ENCODE measurements at regions not wholly inside any gene's neighbourhood (a gene's known extent, or its start where the extent isn't known, plus 50 kb on each side); places are given as distances from the start of the nearest gene placed in this dataset.

DNA sequence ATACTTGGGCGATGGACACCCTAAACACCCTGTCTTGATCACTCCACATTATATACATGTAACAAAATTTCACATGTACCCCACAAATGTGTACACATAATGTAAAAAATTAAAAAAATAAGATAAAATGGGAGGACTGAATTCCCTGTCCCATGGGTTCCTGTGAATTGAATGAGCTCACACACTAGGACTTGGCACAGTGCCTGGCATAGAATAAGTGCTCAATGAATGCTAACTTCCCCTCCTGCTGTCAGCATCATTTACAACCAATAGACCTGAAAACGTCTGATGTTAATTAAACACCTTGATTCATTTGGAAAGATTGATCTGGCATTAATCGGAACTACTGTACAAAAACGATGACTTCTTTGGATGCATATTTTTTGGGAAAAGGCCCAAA lies 117.3 kb upstream of the ZNF438 start:
- H3K27ac ChIP-seq (ENCODE audit: low read length): no peak overlapping the region
- no peaks in the 10 kb centered on the region for H3K9me3 ChIP-seq (ENCODE audit: insufficient read depth, low read depth, low read length)
- no peak overlapping the region for H3K4me3 ChIP-seq (ENCODE audit: low read length)
- no peaks in the 10 kb centered on the region for H3K4me1 ChIP-seq (ENCODE audit: insufficient read depth, low read length)
- H3K9ac ChIP-seq (ENCODE audit: low read depth, low read length): no peak overlapping the region
- no peaks in the 10 kb centered on the region for H3K27me3 ChIP-seq (ENCODE audit: insufficient read depth, low read length)
- H3K36me3 ChIP-seq (ENCODE audit: insufficient read depth, low read depth, low read length): no peaks in the 10 kb centered on the region

DNA sequence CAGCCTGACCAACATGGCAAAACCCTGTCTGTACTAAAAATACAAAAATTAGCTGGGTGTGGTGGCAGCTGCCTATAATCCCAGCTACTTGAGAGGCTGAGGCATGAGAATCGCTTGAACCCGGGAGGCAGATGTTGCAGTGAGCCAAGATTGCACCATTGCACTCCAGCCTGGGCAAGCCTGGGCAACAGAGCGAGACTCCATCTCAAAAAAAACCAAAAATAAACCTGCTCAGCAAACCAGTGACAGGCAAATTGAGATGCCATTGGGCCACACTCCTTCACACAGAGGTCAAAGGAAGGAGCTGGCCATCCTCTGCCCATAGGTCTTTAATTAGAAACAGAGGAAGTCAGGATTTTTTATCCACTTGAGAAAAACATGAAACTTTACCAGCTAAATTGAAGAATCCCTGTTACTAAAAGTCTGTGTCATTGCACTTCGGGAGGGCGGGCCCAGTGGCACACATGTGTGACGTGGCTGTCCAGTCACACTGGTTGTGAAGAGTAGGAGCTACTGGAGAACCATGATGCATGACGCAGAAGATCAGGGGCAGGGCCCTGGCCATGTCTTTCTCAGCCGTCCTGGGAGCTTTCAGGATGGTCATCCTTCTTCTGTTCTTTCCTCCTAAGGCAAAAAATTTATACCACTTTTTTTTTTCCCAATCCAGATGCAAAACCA lies 118.3 kb upstream of the ZNF438 start:
- Histone ChIP-seq H3K9ac (ENCODE audit: low read depth, low read length) (no peak overlapping the region), H3K36me3 (ENCODE audit: insufficient read depth, low read depth, low read length) (no peaks in the 10 kb centered on the region), H3K9me3 (ENCODE audit: insufficient read depth, low read depth, low read length) (no peaks in the 10 kb centered on the region), H3K27ac (ENCODE audit: low read length) (no peak overlapping the region), H3K4me3 (ENCODE audit: low read length) (no peak overlapping the region), H3K27me3 (ENCODE audit: insufficient read depth, low read length) (no peaks in the 10 kb centered on the region), H3K4me1 (ENCODE audit: insufficient read depth, low read length) (no peaks in the 10 kb centered on the region)

DNA sequence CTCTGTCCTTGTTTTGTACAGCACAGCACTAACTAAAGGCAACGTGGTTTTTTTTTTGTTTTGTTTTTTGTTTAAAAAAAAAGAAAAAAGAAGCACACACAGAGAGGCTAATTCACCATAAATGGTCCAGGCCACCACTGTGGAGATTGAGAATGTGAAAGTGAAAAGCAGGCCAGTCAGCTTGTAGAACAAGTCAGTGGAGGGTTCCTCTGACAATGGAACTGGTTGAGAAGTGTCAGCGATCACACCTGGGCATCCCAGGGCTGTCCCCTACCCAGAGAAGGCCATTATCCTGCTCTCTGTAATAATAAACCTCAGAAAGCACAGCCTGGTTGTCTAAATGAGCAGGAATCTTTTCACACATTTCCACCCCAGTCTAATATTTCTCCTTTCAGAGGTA lies 119.6 kb upstream of the ZNF438 start:
- H3K36me3 ChIP-seq (ENCODE audit: insufficient read depth, low read depth, low read length): no peaks in the 10 kb centered on the region
- no peak overlapping the region for H3K4me3 ChIP-seq (ENCODE audit: low read length)
- no peak overlapping the region for H3K27ac ChIP-seq (ENCODE audit: low read length)
- H3K9ac ChIP-seq (ENCODE audit: low read depth, low read length): no peak overlapping the region
- no peaks in the 10 kb centered on the region for H3K9me3 ChIP-seq (ENCODE audit: insufficient read depth, low read depth, low read length)
- no peaks in the 10 kb centered on the region for H3K27me3 ChIP-seq (ENCODE audit: insufficient read depth, low read length)
- H3K4me1 ChIP-seq (ENCODE audit: insufficient read depth, low read length): no peaks in the 10 kb centered on the region

DNA sequence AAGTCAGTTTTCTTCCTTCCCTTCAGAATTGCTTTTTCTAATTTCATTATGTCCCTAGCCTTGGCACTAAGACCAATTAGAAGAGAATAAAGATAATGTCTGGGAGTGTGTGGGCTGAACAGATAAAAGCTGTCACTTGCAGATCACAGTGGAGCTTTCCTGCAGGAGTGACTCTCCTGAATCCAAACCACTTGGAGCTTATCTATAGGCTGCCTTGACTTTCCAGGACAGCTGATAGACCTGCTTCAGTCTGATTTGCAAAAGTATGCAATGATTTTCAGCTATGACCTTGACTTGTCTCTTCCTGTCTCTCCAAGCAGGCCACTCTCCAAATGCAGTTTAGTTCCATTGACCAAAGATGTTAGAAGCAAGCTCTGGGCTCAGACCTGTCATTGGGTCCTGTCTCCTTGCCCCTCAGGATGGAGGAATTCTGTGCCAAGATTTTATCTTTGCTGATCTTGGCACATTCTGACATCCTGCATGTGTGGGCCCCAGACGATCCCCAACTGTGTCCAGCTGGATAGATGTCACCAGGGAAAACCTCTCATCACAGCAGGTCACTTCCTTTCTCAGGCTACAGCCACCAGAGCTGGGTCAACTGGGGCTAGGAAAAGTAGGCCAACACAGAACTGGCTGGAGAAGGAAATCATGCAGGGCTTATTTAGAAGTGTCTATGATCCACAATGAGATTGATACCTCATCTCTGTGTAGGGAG lies 120.9 kb upstream of the ZNF438 start:
- no peaks in the 10 kb centered on the region for H3K9me3 ChIP-seq (ENCODE audit: insufficient read depth, low read depth, low read length)
- H3K27ac ChIP-seq (ENCODE audit: low read length): no peak overlapping the region
- H3K4me3 ChIP-seq (ENCODE audit: low read length): no peak overlapping the region
- no peak overlapping the region for H3K9ac ChIP-seq (ENCODE audit: low read depth, low read length)
- H3K36me3 ChIP-seq (ENCODE audit: insufficient read depth, low read depth, low read length): no peaks in the 10 kb centered on the region
- peaks cover 3% of the 10 kb centered on the region; the same call in 1 of the 2 replicates for H3K4me1 ChIP-seq (ENCODE audit: insufficient read depth, low read length)
- H3K27me3 ChIP-seq (ENCODE audit: insufficient read depth, low read length): no peaks in the 10 kb centered on the region

DNA sequence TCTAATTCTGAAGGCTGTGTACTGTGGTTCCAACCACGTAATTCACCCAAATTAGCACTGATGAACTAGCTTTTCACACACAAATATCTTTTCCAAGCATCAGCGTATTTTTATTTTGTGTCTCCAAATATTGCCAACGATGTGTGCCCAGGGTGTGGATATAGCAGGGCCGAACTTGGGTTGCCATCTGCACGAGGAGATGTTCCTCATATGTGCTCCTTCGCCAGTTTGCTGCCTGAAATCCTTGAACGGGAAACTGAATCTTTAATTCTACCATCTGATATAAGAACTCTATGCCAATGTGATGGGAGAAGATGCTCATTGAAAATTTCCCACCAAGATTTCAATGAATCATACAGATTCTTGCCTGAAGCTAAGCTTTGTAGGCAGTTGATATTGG lies 121.5 kb upstream of the ZNF438 start:
- Histone ChIP-seq H3K4me3 (ENCODE audit: low read length) (no peak overlapping the region), H3K36me3 (ENCODE audit: insufficient read depth, low read depth, low read length) (no peaks in the 10 kb centered on the region), H3K9me3 (ENCODE audit: insufficient read depth, low read depth, low read length) (no peaks in the 10 kb centered on the region), H3K4me1 (ENCODE audit: insufficient read depth, low read length) (peaks cover 3% of the 10 kb centered on the region; the same call in 1 of the 2 replicates), H3K27ac (ENCODE audit: low read length) (no peak overlapping the region), H3K9ac (ENCODE audit: low read depth, low read length) (no peak overlapping the region), H3K27me3 (ENCODE audit: insufficient read depth, low read length) (no peaks in the 10 kb centered on the region)

DNA sequence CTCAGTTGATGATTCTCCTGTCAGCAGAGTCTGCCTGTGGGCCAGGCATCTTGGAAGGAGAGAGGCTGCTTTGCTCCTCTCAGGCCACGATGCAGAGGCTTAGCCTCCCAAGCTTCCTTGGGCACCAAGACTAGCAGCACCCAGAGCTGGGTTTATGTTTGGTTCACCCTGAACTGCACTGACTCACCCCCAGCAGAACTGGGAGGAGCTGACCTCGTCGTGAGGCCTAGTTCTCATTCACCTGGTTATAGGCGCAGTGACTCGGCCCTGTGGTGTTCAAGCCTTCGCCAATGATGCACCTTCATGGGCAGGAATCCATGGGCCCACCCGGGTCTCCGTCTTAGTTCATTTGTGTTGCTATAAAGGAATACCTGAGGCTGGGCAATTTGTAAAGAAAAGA lies 122.0 kb upstream of the ZNF438 start:
- Histone ChIP-seq H3K4me3 (ENCODE audit: low read length) (no peak overlapping the region), H3K9me3 (ENCODE audit: insufficient read depth, low read depth, low read length) (no peaks in the 10 kb centered on the region), H3K4me1 (ENCODE audit: insufficient read depth, low read length) (peaks cover 3% of the 10 kb centered on the region; the same call in 1 of the 2 replicates), H3K27me3 (ENCODE audit: insufficient read depth, low read length) (no peaks in the 10 kb centered on the region), H3K27ac (ENCODE audit: low read length) (no peak overlapping the region), H3K36me3 (ENCODE audit: insufficient read depth, low read depth, low read length) (no peaks in the 10 kb centered on the region), H3K9ac (ENCODE audit: low read depth, low read length) (no peak overlapping the region)

DNA sequence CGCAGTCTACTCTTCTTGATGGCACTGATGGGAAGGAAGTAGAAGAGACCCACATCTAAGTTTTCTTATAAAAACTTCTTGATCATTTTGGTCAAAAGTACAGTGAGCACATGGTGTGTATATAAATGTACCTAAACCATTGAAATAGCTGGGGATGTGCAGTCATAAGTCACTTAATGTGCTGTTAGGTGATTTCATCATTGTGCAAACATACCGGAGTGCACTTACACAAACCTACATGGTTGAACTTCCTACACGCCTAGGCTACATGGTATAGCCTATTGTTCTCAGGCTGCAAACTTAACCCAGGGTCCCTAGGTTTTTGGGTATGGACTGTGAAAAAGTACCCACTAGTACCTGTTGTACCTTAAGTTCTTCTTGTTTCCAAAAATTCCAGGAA lies 123.3 kb upstream of the ZNF438 start:
- no peak overlapping the region for H3K27ac ChIP-seq (ENCODE audit: low read length)
- no peak overlapping the region for H3K4me3 ChIP-seq (ENCODE audit: low read length)
- peaks cover 3% of the 10 kb centered on the region; the same call in 1 of the 2 replicates for H3K4me1 ChIP-seq (ENCODE audit: insufficient read depth, low read length)
- H3K9ac ChIP-seq (ENCODE audit: low read depth, low read length): no peak overlapping the region
- H3K27me3 ChIP-seq (ENCODE audit: insufficient read depth, low read length): no peaks in the 10 kb centered on the region
- no peaks in the 10 kb centered on the region for H3K9me3 ChIP-seq (ENCODE audit: insufficient read depth, low read depth, low read length)
- no peaks in the 10 kb centered on the region for H3K36me3 ChIP-seq (ENCODE audit: insufficient read depth, low read depth, low read length)

DNA sequence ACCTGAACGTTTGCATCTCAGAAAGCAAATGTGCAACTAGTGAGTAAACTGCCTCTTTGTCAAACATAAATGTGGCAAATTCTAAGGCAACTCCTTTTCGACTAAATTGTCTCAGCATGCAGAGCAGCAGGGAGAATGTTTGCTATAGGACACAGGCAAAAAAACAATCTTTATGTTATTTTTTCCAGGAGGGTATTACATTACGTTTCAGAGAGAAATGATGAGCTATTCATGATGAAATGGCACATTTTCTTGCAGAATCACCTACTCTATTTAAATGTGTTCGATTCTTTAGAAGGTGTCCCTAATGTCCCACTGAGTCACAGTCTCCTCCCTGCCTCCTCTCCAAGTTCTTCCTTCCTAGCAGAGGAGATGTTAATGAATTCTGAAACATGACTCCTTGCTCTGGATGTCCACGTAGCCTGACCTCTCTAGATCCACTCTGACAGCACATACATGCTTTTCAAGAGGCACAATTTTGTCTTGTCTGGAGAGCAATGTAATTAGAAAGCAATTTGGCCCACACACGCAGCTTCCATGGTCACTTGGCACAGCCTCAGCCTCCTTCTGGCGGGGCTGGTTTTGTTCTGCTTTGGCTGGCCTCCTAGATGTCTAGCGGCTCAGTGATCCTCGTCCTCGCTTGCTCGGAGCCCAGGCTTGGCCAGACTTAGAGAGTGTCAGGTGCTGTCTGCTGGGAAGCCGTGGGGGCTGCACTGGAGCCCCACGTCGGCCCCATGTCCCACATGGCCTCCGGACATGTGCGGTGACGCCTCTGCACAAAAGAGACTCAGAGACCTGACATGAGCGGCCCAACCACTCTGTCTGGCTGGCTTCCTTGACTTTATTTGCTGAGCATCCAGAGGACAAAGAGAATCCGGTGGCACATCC lies 125.7 kb upstream of the ZNF438 start:
- Histone ChIP-seq H3K27me3 (ENCODE audit: insufficient read depth, low read length) (no peaks in the 10 kb centered on the region), H3K9ac (ENCODE audit: low read depth, low read length) (no peak overlapping the region), H3K9me3 (ENCODE audit: insufficient read depth, low read depth, low read length) (no peaks in the 10 kb centered on the region), H3K4me3 (ENCODE audit: low read length) (no peak overlapping the region), H3K27ac (ENCODE audit: low read length) (no peak overlapping the region), H3K4me1 (ENCODE audit: insufficient read depth, low read length) (peaks cover 3% of the 10 kb centered on the region; the same call in 1 of the 2 replicates), H3K36me3 (ENCODE audit: insufficient read depth, low read depth, low read length) (no peaks in the 10 kb centered on the region)

DNA sequence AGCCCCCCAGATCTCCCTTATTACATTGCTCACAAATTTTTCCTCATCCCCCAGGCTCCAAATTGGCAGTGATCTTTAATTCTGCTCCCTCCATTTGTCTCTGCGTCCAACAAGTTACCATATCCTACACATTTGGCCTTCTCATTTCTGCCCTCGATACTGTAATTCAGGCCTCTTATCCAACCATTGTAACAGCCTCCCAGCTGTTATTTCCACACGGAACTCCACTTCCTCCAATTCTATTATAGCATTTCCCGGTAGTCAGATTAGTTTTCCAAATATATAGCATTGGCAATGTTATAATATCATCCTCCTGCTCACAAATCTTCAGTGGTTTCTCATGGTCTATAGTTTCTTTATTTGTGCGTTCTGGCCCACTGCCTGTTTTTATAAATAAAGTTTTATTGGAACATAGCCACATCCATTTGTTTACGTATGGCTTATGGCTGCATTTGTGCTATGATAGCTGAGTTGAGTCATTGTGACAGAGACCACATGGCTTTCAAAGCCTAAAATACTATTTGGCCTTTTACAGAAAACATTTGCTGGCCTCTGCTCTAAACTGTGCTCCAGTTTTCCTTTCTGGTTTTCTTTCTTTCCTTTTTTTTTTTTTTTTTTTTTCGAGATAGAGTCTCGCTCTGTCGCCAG lies 126.5 kb upstream of the ZNF438 start:
- no peaks in the 10 kb centered on the region for H3K9me3 ChIP-seq (ENCODE audit: insufficient read depth, low read depth, low read length)
- no peak overlapping the region for H3K9ac ChIP-seq (ENCODE audit: low read depth, low read length)
- H3K36me3 ChIP-seq (ENCODE audit: insufficient read depth, low read depth, low read length): no peaks in the 10 kb centered on the region
- H3K27ac ChIP-seq (ENCODE audit: low read length): no peak overlapping the region
- H3K27me3 ChIP-seq (ENCODE audit: insufficient read depth, low read length): no peaks in the 10 kb centered on the region
- H3K4me3 ChIP-seq (ENCODE audit: low read length): no peak overlapping the region
- peaks cover 3% of the 10 kb centered on the region; the same call in 1 of the 2 replicates for H3K4me1 ChIP-seq (ENCODE audit: insufficient read depth, low read length)

DNA sequence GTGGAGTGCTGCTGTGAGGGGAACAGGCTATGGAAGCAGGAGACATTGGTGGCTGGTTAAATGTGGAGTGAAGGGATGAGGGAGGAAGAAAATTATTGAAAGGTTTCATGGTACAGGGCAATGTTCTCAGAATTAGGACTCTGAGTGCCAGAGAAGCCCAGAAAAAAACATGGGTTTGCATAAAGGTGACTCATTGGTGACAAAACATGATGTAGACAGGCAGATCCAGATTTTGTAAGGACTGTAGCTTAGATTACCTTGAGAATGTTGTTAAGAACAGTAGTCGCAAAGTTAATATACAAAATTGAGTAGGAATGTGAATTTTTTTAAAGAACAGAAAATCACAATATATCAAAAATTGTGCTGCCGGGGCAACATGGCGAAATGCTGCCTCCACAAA lies 134.9 kb upstream of the ZNF438 start:
- Histone ChIP-seq H3K27ac (ENCODE audit: low read length) (no peak overlapping the region), H3K4me1 (ENCODE audit: insufficient read depth, low read length) (no peaks in the 10 kb centered on the region), H3K9me3 (ENCODE audit: insufficient read depth, low read depth, low read length) (peaks cover 6% of the 10 kb centered on the region; the same call in 1 of the 2 replicates), H3K9ac (ENCODE audit: low read depth, low read length) (no peak overlapping the region), H3K4me3 (ENCODE audit: low read length) (no peak overlapping the region), H3K27me3 (ENCODE audit: insufficient read depth, low read length) (no peaks in the 10 kb centered on the region), H3K36me3 (ENCODE audit: insufficient read depth, low read depth, low read length) (no peaks in the 10 kb centered on the region)

DNA sequence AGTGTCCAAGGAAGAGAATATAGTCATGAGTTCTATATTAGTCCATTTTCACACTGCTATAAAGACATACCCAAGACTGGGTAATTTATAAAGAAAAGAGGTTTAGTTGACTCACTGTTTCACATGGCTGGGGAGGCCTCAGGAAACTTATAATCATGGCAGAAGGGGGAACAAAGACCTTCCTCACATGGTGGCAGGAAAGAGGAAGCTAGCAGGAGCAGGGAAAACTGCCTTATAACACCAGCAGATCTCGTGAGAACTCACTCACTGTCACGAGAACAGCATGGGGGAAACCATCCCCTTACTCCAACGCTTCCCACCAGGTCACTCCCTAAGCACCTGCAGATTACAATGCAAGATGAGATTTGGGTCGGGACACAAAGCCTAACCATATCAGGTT lies 139.0 kb upstream of the ZNF438 start:
- peaks cover 17% of the 10 kb centered on the region; the same call in 1 of the 2 replicates for H3K9me3 ChIP-seq (ENCODE audit: insufficient read depth, low read depth, low read length)
- no peaks in the 10 kb centered on the region for H3K36me3 ChIP-seq (ENCODE audit: insufficient read depth, low read depth, low read length)
- H3K27me3 ChIP-seq (ENCODE audit: insufficient read depth, low read length): no peaks in the 10 kb centered on the region
- H3K9ac ChIP-seq (ENCODE audit: low read depth, low read length): no peak overlapping the region
- H3K4me3 ChIP-seq (ENCODE audit: low read length): no peak overlapping the region
- H3K4me1 ChIP-seq (ENCODE audit: insufficient read depth, low read length): no peaks in the 10 kb centered on the region
- H3K27ac ChIP-seq (ENCODE audit: low read length): no peak overlapping the region
